ENCODE measurements at regions not wholly inside any gene's neighbourhood (a gene's known extent, or its start where the extent isn't known, plus 50 kb on each side); places are given as distances from the start of the nearest gene placed in this dataset.
A peak's percentile ranks its signal among the peaks of the same experiment; 100 is the strongest.
"Not testable (repeated sequence)": the region's sequence is repeated elsewhere in the genome, so short reads cannot be mapped to it uniquely, and the experiment has no call there.

DNA sequence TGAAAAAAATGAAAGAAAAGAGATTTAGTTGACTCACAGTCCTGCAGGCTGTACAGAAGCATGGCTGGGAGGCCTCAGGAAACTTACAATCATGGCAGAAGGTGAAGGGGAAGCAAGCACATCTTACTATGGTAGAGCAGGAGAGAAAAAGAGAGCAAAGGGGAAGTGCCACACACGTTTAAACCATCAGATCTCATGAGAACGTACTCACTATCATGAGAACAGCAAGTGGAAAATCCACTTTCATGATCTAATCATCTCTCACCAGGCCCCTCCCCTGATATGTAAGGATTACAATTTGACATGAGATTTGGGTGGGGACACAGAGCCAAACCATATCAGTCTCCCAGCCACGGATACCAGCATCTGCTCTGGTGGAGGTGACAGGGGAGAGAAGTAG, 50.8 kb upstream of the CPOX start:
- Mint-ChIP-seq H3K27ac (no peak overlapping the region), H3K27me3 (ENCODE audit: insufficient read depth) (peaks cover 17% of the 10 kb centered on the region), H3K4me1 (ENCODE audit: low read depth) (no peaks in the 10 kb centered on the region), H3K36me3 (ENCODE audit: low read depth) (no peaks in the 10 kb centered on the region), H3K9me3 (no peaks in the 10 kb centered on the region), H3K4me3 (no peak overlapping the region)
- intact Hi-C loops (cut with micrococcal nuclease) = no loop called here
- DNase-seq (ENCODE audit: low spot score) = no peak

DNA sequence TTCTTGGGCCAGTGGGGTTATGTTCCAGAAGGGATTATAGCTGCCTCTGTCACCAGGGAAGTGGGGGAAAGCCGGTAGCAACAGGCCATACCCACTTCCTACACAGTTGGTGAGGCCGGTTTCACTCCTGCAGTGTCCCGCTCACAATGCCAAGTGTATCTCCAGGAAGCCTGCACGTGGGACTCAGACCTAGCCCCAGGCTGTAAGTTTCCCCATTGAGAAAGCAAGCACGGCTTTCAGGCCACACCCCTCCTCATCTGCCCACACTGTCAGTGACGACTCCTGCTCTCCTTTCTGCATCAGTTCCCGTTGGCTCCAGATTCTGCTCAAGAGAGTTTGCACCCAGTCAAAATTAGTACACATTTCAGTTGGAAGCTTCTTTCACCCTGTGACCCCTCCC, 51.6 kb upstream of the CPOX start:
- no peaks in the 10 kb centered on the region for H3K9me3 Mint-ChIP-seq
- H3K4me1 Mint-ChIP-seq (ENCODE audit: low read depth) = no peaks in the 10 kb centered on the region
- no peak for DNase-seq (ENCODE audit: low spot score)
- no peaks in the 10 kb centered on the region for H3K36me3 Mint-ChIP-seq (ENCODE audit: low read depth)
- no peak overlapping the region for H3K27ac Mint-ChIP-seq
- H3K4me3 Mint-ChIP-seq = no peak overlapping the region
- intact Hi-C loops (cut with micrococcal nuclease) = no loop called here
- H3K27me3 Mint-ChIP-seq (ENCODE audit: insufficient read depth) = peaks cover 17% of the 10 kb centered on the region

DNA sequence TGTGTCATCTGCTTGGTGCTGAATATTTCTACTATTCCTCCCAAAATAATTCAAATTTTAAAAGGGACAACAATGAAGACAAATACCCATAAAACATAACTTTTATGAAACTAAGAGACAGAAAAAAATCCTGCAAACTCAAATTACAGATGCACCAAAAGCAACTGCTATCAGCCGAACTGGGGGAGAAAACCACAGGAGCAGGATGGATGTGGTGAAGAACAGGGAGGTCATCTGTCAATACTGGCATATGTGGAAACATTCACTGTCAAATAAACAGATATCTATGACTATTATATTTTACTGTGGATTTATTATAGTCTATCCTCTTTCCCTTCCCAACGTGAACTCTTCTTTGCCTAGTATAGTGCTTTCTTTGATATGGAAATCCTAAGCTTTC, 53.3 kb upstream of the CPOX start:
- intact Hi-C loops (cut with micrococcal nuclease) = no loop called here
- Mint-ChIP-seq H3K27ac (no peak overlapping the region), H3K36me3 (ENCODE audit: low read depth) (no peaks in the 10 kb centered on the region), H3K9me3 (no peaks in the 10 kb centered on the region), H3K4me1 (ENCODE audit: low read depth) (peaks cover 5% of the 10 kb centered on the region), H3K4me3 (no peak overlapping the region), H3K27me3 (ENCODE audit: insufficient read depth) (peaks cover 10% of the 10 kb centered on the region)
- no peak for DNase-seq (ENCODE audit: low spot score)

DNA sequence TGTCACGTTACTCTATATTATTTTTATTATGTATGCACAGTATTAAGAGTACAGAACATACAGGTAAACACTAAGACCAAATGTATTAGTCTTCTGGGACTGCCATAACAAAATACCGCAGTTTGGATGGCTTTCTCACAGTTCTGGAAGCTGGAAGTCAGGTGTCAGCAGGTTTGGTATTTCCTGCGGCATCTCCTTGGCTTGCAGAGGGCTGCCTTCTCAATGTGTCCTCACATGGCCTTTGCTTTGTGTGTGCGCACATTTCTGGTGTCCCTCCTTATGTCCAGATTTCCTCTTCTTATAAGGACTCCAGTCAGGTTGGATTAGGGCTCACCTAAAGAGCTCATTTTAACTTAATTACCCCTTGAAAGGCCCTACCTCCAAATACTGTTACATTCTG, 53.8 kb upstream of the CPOX start:
- Mint-ChIP-seq H3K4me1 (ENCODE audit: low read depth) (peaks cover 5% of the 10 kb centered on the region), H3K4me3 (no peak overlapping the region), H3K36me3 (ENCODE audit: low read depth) (no peaks in the 10 kb centered on the region), H3K9me3 (no peaks in the 10 kb centered on the region), H3K27ac (no peak overlapping the region), H3K27me3 (ENCODE audit: insufficient read depth) (peaks cover 10% of the 10 kb centered on the region)
- intact Hi-C loops (cut with micrococcal nuclease) = no loop called here
- no peak for DNase-seq (ENCODE audit: low spot score)

DNA sequence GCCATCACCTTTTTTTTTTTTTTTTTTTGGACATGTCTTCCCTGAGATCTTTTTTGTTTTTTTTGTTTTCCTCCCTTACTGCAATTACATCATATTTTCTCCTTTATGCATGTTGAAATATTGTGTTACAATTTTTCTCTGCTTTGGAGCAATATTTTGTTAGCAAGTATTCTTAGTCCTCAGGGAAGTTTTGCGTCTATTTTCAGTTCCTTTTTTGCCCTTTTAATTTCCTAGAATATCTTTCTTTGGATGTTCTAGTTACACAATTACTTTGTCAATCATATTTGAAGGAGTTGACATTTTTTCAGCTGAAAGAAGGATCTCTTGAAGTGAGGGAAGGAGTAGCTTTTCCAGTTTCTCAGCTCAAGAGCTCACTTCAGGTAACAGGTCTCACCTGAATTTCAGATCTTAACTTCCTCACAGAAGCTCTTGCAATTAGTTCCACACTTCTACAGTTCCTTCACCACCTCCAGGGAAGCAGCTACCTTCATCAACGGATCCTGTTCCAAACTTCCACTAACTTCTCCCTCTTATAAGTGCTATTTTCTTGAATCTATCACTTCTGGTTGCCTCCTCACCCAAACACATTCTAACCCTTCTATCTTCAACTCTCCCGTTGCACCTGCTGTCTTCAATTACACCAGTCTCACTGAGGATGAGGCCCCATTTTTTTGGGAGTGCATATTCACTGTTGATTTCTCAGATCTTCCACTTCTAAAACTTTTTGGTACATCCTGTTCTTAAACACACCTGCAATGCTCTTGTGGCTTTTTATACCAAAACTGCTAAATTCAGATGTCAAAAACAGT, 57.8 kb upstream of the CPOX start:
- Mint-ChIP-seq H3K27me3 (ENCODE audit: insufficient read depth) (peaks cover 10% of the 10 kb centered on the region), H3K36me3 (ENCODE audit: low read depth) (no peaks in the 10 kb centered on the region), H3K9me3 (no peaks in the 10 kb centered on the region), H3K4me1 (ENCODE audit: low read depth) (peaks cover 5% of the 10 kb centered on the region), H3K4me3 (no peak overlapping the region), H3K27ac (no peak overlapping the region)
- intact Hi-C loops (cut with micrococcal nuclease) = no loop called here
- no peak for DNase-seq (ENCODE audit: low spot score)

DNA sequence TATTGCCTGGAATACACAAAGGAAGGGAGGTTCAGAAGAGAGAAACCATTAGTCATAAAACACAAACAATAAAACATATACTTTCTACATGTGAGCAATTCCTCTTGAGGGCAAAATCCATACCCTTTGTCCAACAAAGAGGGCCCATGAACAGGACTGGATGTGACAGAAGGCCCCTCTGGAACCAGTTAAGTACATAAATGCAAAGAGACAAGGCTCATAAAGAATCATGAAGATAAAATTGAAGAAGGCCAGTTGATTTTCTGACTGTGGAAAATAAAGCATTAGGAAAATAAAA, 58.3 kb upstream of the CPOX start:
- no peak for DNase-seq (ENCODE audit: low spot score)

DNA sequence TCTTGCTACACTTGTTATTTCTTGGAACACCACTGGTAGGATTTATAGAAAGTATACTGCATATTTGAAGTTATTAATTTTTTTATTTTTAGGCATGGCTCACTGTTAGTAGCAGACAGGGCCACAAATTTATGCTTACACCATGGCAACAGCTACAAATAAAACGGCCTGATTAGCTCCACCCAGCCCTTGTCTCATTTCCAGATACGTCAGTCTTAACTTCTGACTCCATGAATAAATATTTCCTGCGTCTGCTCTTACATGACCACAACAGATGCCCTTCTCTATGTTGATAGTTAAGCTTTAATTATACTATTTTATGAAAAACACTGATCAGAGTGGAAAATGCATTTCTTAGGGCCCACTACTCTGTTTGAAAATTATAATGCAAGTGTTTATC, 62.3 kb upstream of the CPOX start:
- Mint-ChIP-seq H3K27ac (no peak overlapping the region), H3K9me3 (no peaks in the 10 kb centered on the region), H3K27me3 (ENCODE audit: insufficient read depth) (peaks cover 25% of the 10 kb centered on the region), H3K4me3 (no peak overlapping the region), H3K4me1 (ENCODE audit: low read depth) (peaks cover 5% of the 10 kb centered on the region), H3K36me3 (ENCODE audit: low read depth) (no peaks in the 10 kb centered on the region)
- intact Hi-C loops (cut with micrococcal nuclease) = no loop called here
- no peak for DNase-seq (ENCODE audit: low spot score)

More for the DNA sequence above, 58.3 kb upstream of the CPOX start:
- Mint-ChIP-seq H3K4me1 (ENCODE audit: low read depth) (peaks cover 5% of the 10 kb centered on the region), H3K9me3 (no peaks in the 10 kb centered on the region), H3K27me3 (ENCODE audit: insufficient read depth) (peaks cover 8% of the 10 kb centered on the region), H3K4me3 (no peak overlapping the region), H3K27ac (no peak overlapping the region), H3K36me3 (ENCODE audit: low read depth) (no peaks in the 10 kb centered on the region)
- intact Hi-C loops (cut with micrococcal nuclease) = no loop called here

DNA sequence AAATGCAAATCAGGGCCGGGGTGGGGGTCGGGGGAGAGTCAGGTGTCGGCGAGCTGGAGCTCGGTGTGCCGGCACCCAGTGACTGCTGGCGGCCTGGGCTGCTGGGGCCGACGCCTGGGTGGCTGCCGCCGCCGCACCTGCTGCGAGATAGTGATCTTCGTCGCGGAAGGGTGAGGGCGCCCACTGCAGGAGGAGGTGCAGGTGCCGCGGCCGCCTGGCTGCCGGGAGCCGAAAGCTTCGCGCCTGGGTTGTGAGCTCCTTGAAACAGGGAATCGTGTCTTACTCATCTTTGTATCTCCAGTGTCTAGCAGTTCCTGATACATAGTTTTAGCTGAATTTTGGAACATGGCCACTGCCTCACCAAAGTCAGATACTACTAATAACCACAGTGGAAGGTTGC, 64.0 kb upstream of the CPOX start:
- H3K4me1 Mint-ChIP-seq (ENCODE audit: low read depth) = no peaks in the 10 kb centered on the region
- intact Hi-C loops (cut with micrococcal nuclease) = no loop called here
- H3K27ac Mint-ChIP-seq = no peak overlapping the region
- H3K4me3 Mint-ChIP-seq = no peak overlapping the region
- no peaks in the 10 kb centered on the region for H3K36me3 Mint-ChIP-seq (ENCODE audit: low read depth)
- peak; percentile 26 for DNase-seq (ENCODE audit: low spot score)
- peaks cover 32% of the 10 kb centered on the region for H3K27me3 Mint-ChIP-seq (ENCODE audit: insufficient read depth)
- H3K9me3 Mint-ChIP-seq = no peaks in the 10 kb centered on the region

DNA sequence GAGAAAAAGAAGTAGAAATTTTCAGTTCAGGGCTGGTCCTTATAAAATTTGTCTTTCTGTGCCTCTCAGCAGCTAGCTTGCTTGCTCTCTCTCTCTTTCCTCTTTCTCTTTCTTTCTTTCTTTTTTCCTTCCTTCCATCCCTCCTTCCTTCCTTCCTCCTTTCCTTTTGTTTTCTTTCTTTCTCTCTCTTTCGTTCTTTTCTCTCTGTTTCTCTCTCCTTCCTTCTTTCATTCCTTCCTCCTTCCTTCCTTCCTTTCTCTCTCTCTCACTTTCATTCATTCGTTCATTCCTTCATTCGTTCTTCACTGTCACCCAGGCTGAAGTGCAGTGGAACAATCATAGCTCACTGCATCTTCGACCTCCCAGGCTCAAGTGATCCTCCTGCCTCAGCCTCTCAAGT, 69.3 kb upstream of the CPOX start:
- no peak for DNase-seq (ENCODE audit: low spot score)
- Mint-ChIP-seq H3K27ac (no peak overlapping the region), H3K27me3 (ENCODE audit: insufficient read depth) (peaks cover 31% of the 10 kb centered on the region), H3K4me1 (ENCODE audit: low read depth) (no peaks in the 10 kb centered on the region), H3K9me3 (no peaks in the 10 kb centered on the region), H3K36me3 (ENCODE audit: low read depth) (no peaks in the 10 kb centered on the region), H3K4me3 (no peak overlapping the region)
- intact Hi-C loops (cut with micrococcal nuclease) = no loop called here

DNA sequence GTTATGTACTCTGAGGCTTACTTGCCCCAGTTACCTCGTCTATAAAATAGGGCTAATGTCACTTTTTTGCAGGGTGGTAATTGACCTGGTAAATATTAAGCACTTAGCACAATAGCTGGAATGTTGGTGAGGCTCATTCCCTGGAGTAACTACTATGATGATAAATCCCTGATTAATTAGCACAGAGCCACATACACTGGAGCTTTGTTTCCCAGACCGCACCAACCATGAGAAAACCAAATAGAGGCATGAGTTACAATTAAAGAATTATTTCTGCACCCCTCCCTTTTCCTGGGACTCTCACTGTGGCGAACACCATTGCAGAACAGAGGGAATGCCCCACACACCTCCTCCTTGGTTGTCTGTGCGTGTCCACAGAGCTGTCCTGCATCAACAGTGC, 76.6 kb upstream of the CPOX start:
- no peak overlapping the region for H3K4me3 Mint-ChIP-seq
- no peaks in the 10 kb centered on the region for H3K9me3 Mint-ChIP-seq
- DNase-seq (ENCODE audit: low spot score) = no peak
- no peak overlapping the region for H3K27ac Mint-ChIP-seq
- peaks cover 2% of the 10 kb centered on the region for H3K27me3 Mint-ChIP-seq (ENCODE audit: insufficient read depth)
- H3K36me3 Mint-ChIP-seq (ENCODE audit: low read depth) = no peaks in the 10 kb centered on the region
- intact Hi-C loops (cut with micrococcal nuclease) = no loop called here
- no peaks in the 10 kb centered on the region for H3K4me1 Mint-ChIP-seq (ENCODE audit: low read depth)

DNA sequence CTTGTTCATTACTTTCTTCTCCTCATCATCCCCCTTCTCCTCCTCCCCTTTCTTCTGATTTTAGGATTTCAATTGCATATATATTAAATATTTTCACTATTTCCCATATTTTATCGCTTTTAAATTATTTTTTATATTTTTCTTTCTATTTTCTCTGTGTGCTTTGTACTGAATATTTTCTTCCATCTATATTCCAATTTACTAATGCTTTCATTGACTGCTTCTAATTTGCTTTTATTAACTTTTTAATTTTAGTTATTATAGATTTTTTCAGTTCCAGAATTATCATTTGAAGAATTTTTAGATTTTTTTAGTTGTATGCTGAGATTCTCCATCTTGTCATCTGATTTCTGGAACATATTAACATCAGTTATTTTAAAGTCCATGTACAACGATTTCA, 83.2 kb upstream of the ST3GAL6 start:
- no peaks in the 10 kb centered on the region for H3K4me1 Mint-ChIP-seq (ENCODE audit: low read depth)
- no peak overlapping the region for H3K4me3 Mint-ChIP-seq
- H3K36me3 Mint-ChIP-seq (ENCODE audit: low read depth) = no peaks in the 10 kb centered on the region
- DNase-seq (ENCODE audit: low spot score) = no peak
- H3K9me3 Mint-ChIP-seq = no peaks in the 10 kb centered on the region
- H3K27me3 Mint-ChIP-seq (ENCODE audit: insufficient read depth) = no peaks in the 10 kb centered on the region
- H3K27ac Mint-ChIP-seq = no peak overlapping the region
- intact Hi-C loops (cut with micrococcal nuclease) = no loop called here

DNA sequence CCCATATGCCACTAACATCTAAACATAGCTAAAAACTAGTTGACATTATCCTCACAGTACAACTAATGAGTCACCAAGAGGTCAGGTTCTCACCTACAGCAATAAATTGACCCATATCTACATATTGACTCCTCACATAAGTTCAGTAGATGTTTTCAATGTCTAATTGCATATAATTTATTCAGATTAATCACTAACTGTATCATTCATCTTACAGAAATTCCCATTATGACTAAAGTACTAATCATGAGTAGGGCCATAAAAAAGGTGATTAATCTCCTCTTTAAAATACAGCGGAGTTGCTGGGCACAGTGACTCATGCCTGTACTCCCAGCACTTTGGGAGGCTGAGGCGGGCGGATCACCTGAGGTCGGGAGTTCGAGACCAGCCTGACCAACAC, 82.4 kb upstream of the ST3GAL6 start:
- H3K36me3 Mint-ChIP-seq (ENCODE audit: low read depth) = no peaks in the 10 kb centered on the region
- intact Hi-C loops (cut with micrococcal nuclease) = no loop called here
- H3K9me3 Mint-ChIP-seq = no peaks in the 10 kb centered on the region
- H3K4me3 Mint-ChIP-seq = no peak overlapping the region
- no peaks in the 10 kb centered on the region for H3K4me1 Mint-ChIP-seq (ENCODE audit: low read depth)
- no peak overlapping the region for H3K27ac Mint-ChIP-seq
- DNase-seq (ENCODE audit: low spot score) = no peak
- H3K27me3 Mint-ChIP-seq (ENCODE audit: insufficient read depth) = no peaks in the 10 kb centered on the region

DNA sequence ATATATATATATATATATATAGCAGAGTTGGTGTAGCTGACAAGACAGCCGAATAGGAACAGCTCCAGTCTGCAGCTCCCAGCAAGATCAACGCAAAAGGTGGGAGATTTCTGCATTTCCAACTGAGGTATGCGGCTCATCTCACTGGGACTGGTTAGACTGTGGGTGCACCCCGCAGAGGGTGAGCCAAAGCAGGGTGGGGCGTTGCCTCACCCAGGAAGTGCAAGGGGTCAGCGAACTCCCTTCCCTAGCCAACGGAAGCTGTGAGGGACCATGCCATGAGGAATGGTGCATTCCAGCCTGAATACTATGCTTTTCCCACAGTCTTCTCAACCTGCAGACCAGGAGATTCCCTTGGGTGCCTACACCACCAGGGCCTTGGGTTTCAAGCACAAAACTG, 81.7 kb upstream of the ST3GAL6 start:
- no peak overlapping the region for H3K4me3 Mint-ChIP-seq
- no peak for DNase-seq (ENCODE audit: low spot score)
- no peaks in the 10 kb centered on the region for H3K9me3 Mint-ChIP-seq
- no peaks in the 10 kb centered on the region for H3K4me1 Mint-ChIP-seq (ENCODE audit: low read depth)
- no peak overlapping the region for H3K27ac Mint-ChIP-seq
- H3K36me3 Mint-ChIP-seq (ENCODE audit: low read depth) = no peaks in the 10 kb centered on the region
- no peaks in the 10 kb centered on the region for H3K27me3 Mint-ChIP-seq (ENCODE audit: insufficient read depth)
- intact Hi-C loops (cut with micrococcal nuclease) = no loop called here

DNA sequence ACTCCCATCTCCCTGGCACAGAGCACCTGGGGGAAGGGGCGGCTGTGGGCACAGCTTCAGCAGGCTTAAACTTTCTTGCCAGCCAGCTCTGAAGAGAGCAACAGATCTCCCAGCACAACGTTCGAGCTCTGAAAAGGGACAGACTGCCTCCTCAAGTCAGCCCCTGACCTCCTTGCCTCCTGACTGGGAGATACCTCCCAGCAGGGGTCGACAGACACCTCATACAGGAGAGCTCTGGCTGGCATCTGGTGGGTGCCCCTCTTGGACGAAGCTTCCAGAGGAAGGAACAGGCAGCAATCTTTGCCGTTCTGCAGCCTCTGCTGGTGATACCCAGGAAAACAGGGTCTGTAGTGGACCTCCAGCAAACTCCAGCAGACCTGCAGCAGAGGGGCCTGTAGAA, 80.7 kb upstream of the ST3GAL6 start:
- H3K4me3 Mint-ChIP-seq; H3K4me1 Mint-ChIP-seq (ENCODE audit: low read depth); DNase-seq (ENCODE audit: low spot score); H3K27ac Mint-ChIP-seq; intact Hi-C loops (cut with micrococcal nuclease); H3K27me3 Mint-ChIP-seq (ENCODE audit: insufficient read depth); H3K9me3 Mint-ChIP-seq; H3K36me3 Mint-ChIP-seq (ENCODE audit: low read depth): not testable (repeated sequence)

Measured in activated T-helper 1 cell treated with anti-CD3 and anti-CD28 coated beads, Interleukin-12 subunit alpha, Interleukin-12 subunit beta, Interleukin-2, Interleukin-4 antibody, amounts not matched to agents 30 ng/mL and 10 ng/mL and 1 ng/mL, durations not matched to agents 14 hours and 24 hours and 36 hours (primary cell).